ENCODE measurements at regions not wholly inside any gene's neighbourhood (a gene's known extent, or its start where the extent isn't known, plus 50 kb on each side); places are given as distances from the start of the nearest gene placed in this dataset.

GRCh38 chr20:48066851-48067250, 281.6 kb upstream of the SULF2 start:
- TF ChIP-seq, protein P1, sequence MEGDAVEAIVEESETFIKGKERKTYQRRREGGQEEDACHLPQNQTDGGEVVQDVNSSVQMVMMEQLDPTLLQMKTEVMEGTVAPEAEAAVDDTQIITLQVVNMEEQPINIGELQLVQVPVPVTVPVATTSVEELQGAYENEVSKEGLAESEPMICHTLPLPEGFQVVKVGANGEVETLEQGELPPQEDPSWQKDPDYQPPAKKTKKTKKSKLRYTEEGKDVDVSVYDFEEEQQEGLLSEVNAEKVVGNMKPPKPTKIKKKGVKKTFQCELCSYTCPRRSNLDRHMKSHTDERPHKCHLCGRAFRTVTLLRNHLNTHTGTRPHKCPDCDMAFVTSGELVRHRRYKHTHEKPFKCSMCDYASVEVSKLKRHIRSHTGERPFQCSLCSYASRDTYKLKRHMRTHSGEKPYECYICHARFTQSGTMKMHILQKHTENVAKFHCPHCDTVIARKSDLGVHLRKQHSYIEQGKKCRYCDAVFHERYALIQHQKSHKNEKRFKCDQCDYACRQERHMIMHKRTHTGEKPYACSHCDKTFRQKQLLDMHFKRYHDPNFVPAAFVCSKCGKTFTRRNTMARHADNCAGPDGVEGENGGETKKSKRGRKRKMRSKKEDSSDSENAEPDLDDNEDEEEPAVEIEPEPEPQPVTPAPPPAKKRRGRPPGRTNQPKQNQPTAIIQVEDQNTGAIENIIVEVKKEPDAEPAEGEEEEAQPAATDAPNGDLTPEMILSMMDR (IDR thresholded peaks at IDR 0.05): no peak
- no peaks in the 10 kb centered on the region for H3K9me3 ChIP-seq
- intact Hi-C loops (cut with DNase I): no loop called here
- no peak for DNase-seq
- no peaks in the 10 kb centered on the region for H3K36me3 ChIP-seq
- no peak for FAIRE-seq
- 79% methylated on average over 3 of the region's 3 CpGs for WGBS, 2 donors
- H3K4me1 ChIP-seq: no peaks in the 10 kb centered on the region
- peaks cover 0 to 3% (median 0%) of the 10 kb centered on the region in 4 donors for H3K27me3 ChIP-seq
- no peak overlapping the region for H3K27ac ChIP-seq
- no peak overlapping the region for H3K4me3 ChIP-seq
- ATAC-seq: no peak

DNA sequence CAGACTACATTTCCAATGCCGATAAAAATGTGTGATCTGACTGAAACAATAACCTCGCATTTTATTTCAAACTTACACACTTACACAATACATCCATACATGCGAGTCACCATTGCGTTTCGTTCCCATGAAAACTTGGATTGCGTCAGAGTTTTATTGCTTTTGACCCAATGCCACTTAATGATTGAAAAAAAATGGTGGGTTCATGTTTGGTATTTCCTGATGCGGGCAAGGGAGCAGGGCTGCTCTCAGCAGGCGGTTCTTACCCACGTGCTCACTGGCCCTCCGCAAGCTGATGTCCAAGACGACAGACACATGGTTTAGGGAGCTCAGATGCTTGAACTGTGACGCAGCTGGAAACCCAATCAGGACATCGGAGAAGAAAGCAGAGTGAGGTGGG, 281.0 kb upstream of the SULF2 start:
- ATAC-seq: no peak
- 72 to 78% methylated on average over 13 of the region's 13 CpGs for WGBS, 2 donors

DNA sequence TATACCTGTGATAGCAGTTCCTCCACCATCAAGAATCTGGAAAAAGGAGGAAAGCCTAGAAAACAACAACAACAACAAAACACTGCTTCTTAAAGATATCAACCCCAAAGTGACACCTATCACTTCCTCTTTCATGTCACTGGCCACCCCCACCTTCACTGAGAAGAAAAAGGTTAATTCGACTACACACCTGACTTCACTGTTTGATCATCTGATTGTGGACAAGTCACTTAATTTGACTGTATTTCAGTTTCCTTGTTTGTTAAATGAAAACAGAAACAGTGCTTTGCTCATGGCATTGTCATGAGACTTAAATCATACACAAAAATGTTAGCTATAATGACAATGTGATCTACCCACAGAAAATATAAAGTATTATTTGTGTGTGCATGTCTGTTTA, 280.6 kb upstream of the SULF2 start:
- Histone ChIP-seq H3K4me1 (no peaks in the 10 kb centered on the region), H3K27ac (no peak overlapping the region), H3K9me3 (no peaks in the 10 kb centered on the region), H3K36me3 (no peaks in the 10 kb centered on the region), H3K27me3 (peaks cover 0 to 3% (median 0%) of the 10 kb centered on the region in 4 donors), H3K4me3 (no peak overlapping the region)
- TF ChIP-seq, protein P1 (IDR thresholded peaks at IDR 0.05): no peak
- ATAC-seq (no peak), FAIRE-seq (no peak), DNase-seq (no peak)
- intact Hi-C loops (cut with DNase I): no loop called here
- WGBS, 2 donors: 29 to 37% methylated on average over 1 of the region's 1 CpG

More for the DNA sequence above, 281.0 kb upstream of the SULF2 start:
- H3K4me3 ChIP-seq: no peak overlapping the region
- H3K9me3 ChIP-seq: no peaks in the 10 kb centered on the region
- no peaks in the 10 kb centered on the region for H3K36me3 ChIP-seq
- FAIRE-seq (no peak), DNase-seq (no peak)
- H3K27ac ChIP-seq: no peak overlapping the region
- TF ChIP-seq, protein P1 (IDR thresholded peaks at IDR 0.05): no peak
- no peaks in the 10 kb centered on the region for H3K4me1 ChIP-seq
- peaks cover 0 to 3% (median 0%) of the 10 kb centered on the region in 4 donors for H3K27me3 ChIP-seq
- intact Hi-C loops (cut with DNase I): no loop called here

GRCh38 chr20:48064929-48065328, 279.6 kb upstream of the SULF2 start:
- WGBS, 2 donors: 70 to 84% methylated on average over 4 of the region's 4 CpGs
- Histone ChIP-seq H3K4me3 (no peak overlapping the region), H3K27me3 (peaks cover 0 to 3% (median 0%) of the 10 kb centered on the region in 4 donors), H3K4me1 (no peaks in the 10 kb centered on the region), H3K36me3 (no peaks in the 10 kb centered on the region), H3K9me3 (no peaks in the 10 kb centered on the region), H3K27ac (no peak overlapping the region)
- TF ChIP-seq, protein P1 (IDR thresholded peaks at IDR 0.05): no peak
- DNase-seq (no peak), FAIRE-seq (no peak), ATAC-seq (no peak)
- intact Hi-C loops (cut with DNase I): no loop called here

DNA sequence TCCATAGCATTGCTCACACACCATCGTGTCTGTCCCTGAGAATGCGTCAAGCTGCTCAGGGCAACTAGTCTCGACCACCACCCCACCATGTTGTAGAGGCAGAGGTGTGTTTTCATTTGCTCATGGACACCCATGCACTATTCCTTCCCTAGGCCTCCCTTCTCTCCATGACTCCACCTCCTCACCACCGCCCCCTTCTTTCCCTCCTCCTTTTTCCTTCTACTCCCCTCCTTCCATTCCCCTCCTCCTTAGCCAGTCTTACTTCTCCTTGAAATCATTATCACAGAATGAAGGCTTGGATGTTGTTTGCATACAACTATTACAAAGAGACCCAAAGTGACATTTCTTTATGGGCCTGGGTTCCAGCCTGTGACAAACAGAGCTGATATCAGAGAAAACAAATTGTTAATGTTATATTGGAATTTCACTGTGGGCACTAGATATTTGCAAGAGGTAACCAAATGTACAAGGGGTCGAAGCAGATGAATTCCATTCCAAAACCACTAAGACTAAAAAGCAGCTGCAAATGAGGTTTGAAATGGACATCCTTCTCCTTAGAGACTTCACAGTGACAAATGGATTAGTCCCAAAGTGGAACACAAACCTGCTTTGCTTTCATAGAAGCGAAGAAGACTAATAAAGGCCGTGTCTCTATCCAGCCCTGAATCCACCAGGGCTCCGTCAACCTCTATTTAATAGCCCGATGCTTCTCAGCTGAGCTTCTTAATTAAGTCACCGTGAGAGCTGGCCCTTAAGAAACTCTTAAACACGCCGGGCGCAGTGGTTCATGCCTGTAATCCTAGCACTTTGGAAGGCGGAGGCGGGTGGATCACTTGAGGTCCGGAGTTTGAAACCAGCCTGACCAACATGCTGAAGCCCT, 275.8 kb upstream of the SULF2 start:
- no peak for ATAC-seq
- no peaks in the 10 kb centered on the region for H3K4me1 ChIP-seq
- no peaks in the 10 kb centered on the region for H3K27me3 ChIP-seq
- intact Hi-C loops (cut with DNase I): no loop called here
- no peak overlapping the region for H3K27ac ChIP-seq
- no peaks in the 10 kb centered on the region for H3K9me3 ChIP-seq
- H3K36me3 ChIP-seq: no peaks in the 10 kb centered on the region
- 80 to 83% methylated on average over 16 of the region's 16 CpGs for WGBS, 2 donors
- TF ChIP-seq, protein P1 (IDR thresholded peaks at IDR 0.05): no peak
- H3K4me3 ChIP-seq: no peak overlapping the region
- no peak for DNase-seq
- no peak for FAIRE-seq
